Stimulated activated CD8-positive, alpha-beta memory T cell treated with anti-CD3 and anti-CD28 coated beads, Interleukin-15, amount 100 ng/mL, for 48 hours (primary cell): ENCODE measurements at regions not wholly inside any gene's neighbourhood (a gene's known extent, or its start where the extent isn't known, plus 50 kb on each side); places are given as distances from the start of the nearest gene placed in this dataset.

ENCODE experiments used
- DNase-seq, 2 donors: peaks; one replicate each; pipeline ENCODE4 v3.0.0-alpha.2; 2020; ENCODE audit warnings: low read depth in 2 of 2

DNA sequence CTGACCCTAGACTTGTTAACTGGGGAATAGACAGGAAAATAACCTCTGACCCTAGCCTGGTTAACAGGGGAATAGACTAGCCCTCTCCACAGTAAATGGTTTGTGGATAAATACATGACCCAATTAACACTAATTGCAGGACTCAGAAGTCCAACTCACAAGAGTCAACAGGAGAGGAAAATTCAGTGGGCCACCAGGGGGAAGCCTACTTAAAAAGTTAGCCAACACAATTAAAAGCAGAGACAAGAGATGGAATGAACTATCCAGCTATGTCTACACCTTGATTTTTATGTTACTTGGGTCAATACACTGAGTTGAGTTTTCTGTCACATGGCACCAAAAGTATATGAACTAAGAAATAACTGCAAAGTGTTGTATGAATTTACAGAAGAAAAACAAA is 158.8 kb upstream of the SLC39A10 start:
- DNase-seq = no peak

- no peak for DNase-seq
Measured at GRCh38 chr2:195496991-195497390, 160.0 kb upstream of the SLC39A10 start.

- DNase-seq = no peak
Measured at GRCh38 chr2:195495966-195496365, 161.1 kb upstream of the SLC39A10 start.

GRCh38 chr2:195495351-195495750 is 161.7 kb upstream of the SLC39A10 start:
- no peak for DNase-seq

GRCh38 chr2:195494451-195494850 is 162.6 kb upstream of the SLC39A10 start:
- no peak for DNase-seq

- no peak for DNase-seq
Measured at GRCh38 chr2:195493416-195493815, 163.6 kb upstream of the SLC39A10 start.

DNA sequence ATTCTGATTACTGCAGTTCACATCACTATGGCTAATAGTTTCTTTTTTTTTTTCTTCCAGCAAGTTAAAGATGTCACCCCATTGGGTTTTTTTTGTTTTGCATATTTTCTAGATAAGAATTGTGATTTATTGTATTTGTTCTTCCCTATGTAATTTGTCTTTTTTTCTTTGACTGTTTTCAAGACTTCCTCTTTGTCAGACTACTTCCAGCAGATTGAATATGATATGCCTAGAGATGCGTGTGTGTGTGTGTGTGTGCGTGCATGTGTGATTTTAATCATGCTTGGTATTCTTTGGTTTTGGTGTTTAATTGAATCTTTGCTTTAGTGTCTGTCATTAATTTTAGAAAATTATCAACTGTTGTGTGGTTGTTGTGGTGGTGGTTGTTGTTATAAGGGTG is 166.7 kb upstream of the SLC39A10 start:
- DNase-seq = no peak

- no peak for DNase-seq
Measured at GRCh38 chr2:195489101-195489500, 167.9 kb upstream of the SLC39A10 start.

GRCh38 chr2:195488567-195488966 is 168.5 kb upstream of the SLC39A10 start:
- DNase-seq = no peak

DNA sequence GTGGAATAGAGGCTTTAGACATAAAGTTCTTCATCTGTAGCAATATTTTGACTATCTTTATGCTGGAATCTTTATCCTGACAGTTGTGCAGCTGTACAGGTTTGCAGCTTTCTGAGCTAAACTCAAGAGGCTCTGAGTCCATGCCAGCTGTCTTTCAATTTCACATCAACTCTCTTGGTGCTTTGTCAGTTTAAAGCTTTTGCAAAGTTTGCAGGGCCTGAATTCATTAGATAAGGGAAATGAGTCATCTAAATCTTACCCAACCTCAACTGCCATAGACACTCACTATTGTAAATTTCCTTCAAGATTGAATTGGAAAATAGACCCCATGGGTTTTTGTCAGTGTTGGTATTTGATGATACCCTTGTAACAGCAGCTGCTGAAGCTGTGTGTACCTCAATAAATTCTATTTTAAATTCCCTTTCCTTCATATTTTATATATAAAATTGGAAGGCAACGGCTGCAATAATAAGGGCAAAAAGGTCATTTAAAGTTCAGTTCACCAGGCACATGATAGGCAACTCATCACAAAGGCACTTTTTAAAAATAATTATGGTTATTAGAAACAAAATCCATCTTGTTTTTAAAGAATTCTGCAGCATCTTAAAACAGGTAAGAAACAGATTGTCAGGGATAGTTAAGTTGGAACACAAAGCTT is 169.9 kb upstream of the SLC39A10 start:
- DNase-seq = no peak

DNA sequence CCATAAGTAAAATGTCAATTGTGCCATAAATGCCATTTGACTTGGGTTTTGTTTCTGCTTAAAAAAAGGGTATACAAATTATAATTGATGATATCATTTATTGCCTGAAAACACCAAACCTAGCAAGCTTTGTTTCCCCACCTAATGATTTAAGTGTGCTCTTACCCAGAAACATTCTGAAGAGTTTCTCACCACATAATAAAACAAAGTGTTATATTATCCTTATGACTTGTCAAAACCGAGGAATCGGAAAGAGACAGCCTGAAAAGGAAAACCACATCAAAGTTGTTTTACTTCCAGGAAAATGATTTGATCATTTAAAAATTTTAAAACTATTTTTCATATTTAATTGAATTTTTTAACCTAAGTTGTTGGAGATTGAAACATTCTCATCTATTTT is 170.5 kb upstream of the SLC39A10 start:
- DNase-seq = no peak

DNA sequence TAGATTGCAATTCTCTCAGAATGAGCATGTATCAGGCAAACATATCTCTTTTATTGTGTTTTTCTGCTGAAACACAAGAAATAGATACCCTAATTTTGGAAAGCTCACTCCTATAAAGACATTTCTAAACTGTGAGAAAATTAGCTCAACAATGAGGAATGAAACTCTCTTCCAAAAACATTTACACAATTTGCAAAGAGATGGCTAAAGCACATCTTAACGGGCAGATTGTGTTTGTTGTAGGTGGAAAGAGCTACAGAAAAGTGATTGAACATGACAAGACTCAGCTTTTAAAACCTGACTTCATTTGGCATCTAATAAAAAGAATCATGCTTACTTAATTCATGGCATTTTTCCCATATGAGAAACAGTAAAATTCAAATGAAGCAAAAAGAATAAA is 175.0 kb upstream of the SLC39A10 start:
- DNase-seq = no peak

- no peak for DNase-seq
Measured at GRCh38 chr2:195480121-195480520, 176.9 kb upstream of the SLC39A10 start.

DNA sequence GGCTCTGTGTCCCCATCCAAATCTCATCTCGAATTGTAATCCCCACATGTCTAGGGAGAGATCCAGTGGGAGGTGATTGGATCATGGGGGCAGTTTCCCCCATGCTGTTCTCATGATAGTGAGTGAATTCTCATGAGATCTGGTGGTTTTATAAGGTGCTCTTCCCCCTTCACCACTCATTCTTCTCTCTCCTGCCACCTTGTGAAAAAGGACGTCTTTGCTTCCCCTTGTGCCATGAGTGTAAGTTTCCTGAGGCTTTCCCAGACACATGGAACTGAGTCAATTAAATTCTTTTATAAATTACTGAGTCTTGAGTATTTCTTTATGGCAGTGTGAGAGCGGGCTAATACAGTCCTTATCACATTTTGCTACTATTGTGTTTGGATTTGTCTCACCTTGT is 177.6 kb upstream of the SLC39A10 start:
- no peak for DNase-seq

- DNase-seq = no peak
Measured at GRCh38 chr2:195477996-195478382, 179.0 kb upstream of the SLC39A10 start.

- DNase-seq = no peak
Measured at GRCh38 chr2:195477248-195477995, 179.6 kb upstream of the SLC39A10 start.

- DNase-seq = no peak
Measured at GRCh38 chr2:195475336-195475735, 181.7 kb upstream of the SLC39A10 start.

GRCh38 chr2:195473862-195474261 is 183.2 kb upstream of the SLC39A10 start:
- no peak for DNase-seq

GRCh38 chr2:195472501-195473234 is 184.4 kb upstream of the SLC39A10 start:
- no peak for DNase-seq

DNA sequence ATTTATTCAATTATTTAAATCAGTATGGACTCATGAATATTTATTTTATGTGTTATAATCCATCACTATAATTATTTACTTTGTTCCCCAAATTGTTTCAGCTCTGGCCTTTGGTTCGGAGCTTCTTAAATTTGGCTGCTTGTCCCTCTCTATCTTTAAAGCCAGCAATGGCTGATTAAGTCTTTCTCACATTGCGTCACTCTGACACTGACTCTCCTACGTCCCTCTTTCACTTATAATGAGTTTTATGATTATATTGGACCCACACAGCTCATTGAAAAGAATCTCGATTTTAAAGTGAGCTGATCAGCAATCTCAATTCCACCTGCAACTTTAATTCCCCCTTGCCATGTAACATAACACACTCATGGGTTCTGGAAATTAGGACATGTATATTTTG is 185.2 kb upstream of the SLC39A10 start:
- no peak for DNase-seq

- DNase-seq = no peak
Measured at GRCh38 chr2:195471163-195471562, 185.9 kb upstream of the SLC39A10 start.

- DNase-seq = no peak
Measured at GRCh38 chr2:195470622-195471021, 186.4 kb upstream of the SLC39A10 start.

GRCh38 chr2:195468771-195469170 is 188.3 kb upstream of the SLC39A10 start:
- DNase-seq = no peak
